ENCODE measurements at regions not wholly inside any gene's neighbourhood (a gene's known extent, or its start where the extent isn't known, plus 50 kb on each side); places are given as distances from the start of the nearest gene placed in this dataset.

DNA sequence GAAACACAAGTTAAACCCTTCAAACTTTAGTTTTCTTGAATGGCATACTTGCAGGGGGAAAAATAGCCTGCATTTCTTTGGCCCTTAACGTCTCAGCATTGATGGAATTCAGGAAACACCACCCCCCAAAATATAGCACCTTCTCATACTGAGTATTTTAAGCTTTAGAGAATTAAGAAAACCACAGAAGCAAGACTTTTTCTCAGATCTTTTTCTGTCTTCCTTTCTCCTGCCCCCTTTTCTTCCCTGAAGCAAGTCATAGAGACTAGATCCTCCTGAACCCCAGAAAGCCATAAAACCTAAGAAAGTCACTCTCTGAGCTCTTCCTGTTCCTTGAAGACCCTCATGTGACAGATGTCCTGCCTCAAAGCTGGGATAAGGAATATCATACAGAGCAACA, 1069.9 kb downstream of the EFNA5 start:
- H3K27ac Mint-ChIP-seq, result no peak overlapping the region
- H3K4me3 ChIP-seq (ENCODE audit: control extremely low read depth in 1 of 5, extremely low read depth in 1 of 5, insufficient read depth in 1 of 5, low read depth in 2 of 5, low read length in 4 of 5), result no peak overlapping the region
- H3K27me3 Mint-ChIP-seq, result no peaks in the 10 kb centered on the region
- H3K4me1 ChIP-seq (ENCODE audit: control insufficient read depth in 2 of 2, insufficient read depth in 2 of 2, low read length in 2 of 2), result no peaks in the 10 kb centered on the region
- no peak for ATAC-seq (ENCODE audit: low read depth)
- H3K9me3 ChIP-seq (ENCODE audit: control extremely low read depth in 1 of 3, control insufficient read depth in 2 of 3, insufficient read depth in 1 of 3, low read length in 2 of 3), result peaks cover 0 to 7% (median 0%) of the 10 kb centered on the region in 3 donors
- ChIA-PET POLR2A (no interaction called here), CTCF (no interaction called here)
- no peaks in the 10 kb centered on the region for H3K4me1 Mint-ChIP-seq
- H3K9me3 Mint-ChIP-seq (ENCODE audit: insufficient read depth), result no peaks in the 10 kb centered on the region
- H3K79me2 ChIP-seq (ENCODE audit: control insufficient read depth, insufficient read depth, low read length), result no peaks in the 10 kb centered on the region
- H3K9ac ChIP-seq (ENCODE audit: low read length), result no peak overlapping the region
- no peak overlapping the region for H3K4me3 Mint-ChIP-seq
- no peaks in the 10 kb centered on the region for H3K27me3 ChIP-seq (replicated peaks in 1 of 4; ENCODE audit: control extremely low read depth in 1 of 4, control insufficient read depth in 3 of 4, insufficient read depth in 4 of 4, low read length in 3 of 4)
- H3K27ac ChIP-seq (ENCODE audit: low read length in 2 of 2), result no peak overlapping the region
- H3K4me2 ChIP-seq (replicated peaks; ENCODE audit: low read depth, low read length, poor library complexity, severe bottlenecking), result no peak overlapping the region
- no peaks in the 10 kb centered on the region for H3K36me3 ChIP-seq (replicated peaks in 1 of 2; ENCODE audit: control extremely low read depth in 1 of 2, control insufficient read depth in 1 of 2, extremely low read depth in 1 of 2, insufficient read depth in 2 of 2, low read length in 1 of 2)
- no peak for DNase-seq
- TF ChIP-seq EZH2 (IDR thresholded peaks at IDR 0.05; ENCODE audit: borderline replicate concordance, insufficient read depth, low read depth, low read length, poor library complexity, severe bottlenecking), result no peak
- TF ChIP-seq, protein P1, sequence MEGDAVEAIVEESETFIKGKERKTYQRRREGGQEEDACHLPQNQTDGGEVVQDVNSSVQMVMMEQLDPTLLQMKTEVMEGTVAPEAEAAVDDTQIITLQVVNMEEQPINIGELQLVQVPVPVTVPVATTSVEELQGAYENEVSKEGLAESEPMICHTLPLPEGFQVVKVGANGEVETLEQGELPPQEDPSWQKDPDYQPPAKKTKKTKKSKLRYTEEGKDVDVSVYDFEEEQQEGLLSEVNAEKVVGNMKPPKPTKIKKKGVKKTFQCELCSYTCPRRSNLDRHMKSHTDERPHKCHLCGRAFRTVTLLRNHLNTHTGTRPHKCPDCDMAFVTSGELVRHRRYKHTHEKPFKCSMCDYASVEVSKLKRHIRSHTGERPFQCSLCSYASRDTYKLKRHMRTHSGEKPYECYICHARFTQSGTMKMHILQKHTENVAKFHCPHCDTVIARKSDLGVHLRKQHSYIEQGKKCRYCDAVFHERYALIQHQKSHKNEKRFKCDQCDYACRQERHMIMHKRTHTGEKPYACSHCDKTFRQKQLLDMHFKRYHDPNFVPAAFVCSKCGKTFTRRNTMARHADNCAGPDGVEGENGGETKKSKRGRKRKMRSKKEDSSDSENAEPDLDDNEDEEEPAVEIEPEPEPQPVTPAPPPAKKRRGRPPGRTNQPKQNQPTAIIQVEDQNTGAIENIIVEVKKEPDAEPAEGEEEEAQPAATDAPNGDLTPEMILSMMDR (IDR thresholded peaks at IDR 0.05), result no peak
- H2AFZ ChIP-seq (ENCODE audit: insufficient read depth, low read depth, low read length, poor library complexity, severe bottlenecking), result no peak overlapping the region
- no peaks in the 10 kb centered on the region for H4K20me1 ChIP-seq (ENCODE audit: control insufficient read depth, insufficient read depth, low read length, poor library complexity, severe bottlenecking)
- intact Hi-C loops (cut with micrococcal nuclease), result no loop called here
- WGBS (ENCODE audit: insufficient coverage), result no CpG with 5 or more reads among the region's 1 CpG

DNA sequence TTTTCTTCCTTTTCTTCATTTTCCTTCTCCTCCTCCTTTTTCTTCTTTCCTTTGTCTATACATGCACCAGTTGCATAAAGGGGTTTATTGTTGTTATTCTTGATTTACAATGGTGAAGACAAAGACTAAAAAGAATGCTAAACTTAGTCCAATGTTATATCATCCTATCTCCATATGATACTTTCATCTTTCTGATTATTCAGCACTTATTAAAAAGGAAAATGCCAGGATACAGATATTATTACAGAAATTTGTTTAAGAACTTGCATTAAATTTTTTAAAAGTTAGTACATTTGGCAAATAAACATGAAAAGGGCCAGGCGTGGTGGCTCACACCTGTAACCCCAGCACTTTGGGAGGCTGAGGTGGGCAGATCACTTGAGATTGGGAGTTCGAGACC, 1074.9 kb downstream of the EFNA5 start:
- no peaks in the 10 kb centered on the region for H3K27me3 Mint-ChIP-seq
- Histone ChIP-seq H3K27ac (ENCODE audit: low read length in 2 of 2) (no peak overlapping the region), H3K79me2 (ENCODE audit: control insufficient read depth, insufficient read depth, low read length) (no peaks in the 10 kb centered on the region), H3K4me1 (ENCODE audit: control insufficient read depth in 2 of 2, insufficient read depth in 2 of 2, low read length in 2 of 2) (no peaks in the 10 kb centered on the region), H3K36me3 (replicated peaks in 1 of 2; ENCODE audit: control extremely low read depth in 1 of 2, control insufficient read depth in 1 of 2, extremely low read depth in 1 of 2, insufficient read depth in 2 of 2, low read length in 1 of 2) (no peaks in the 10 kb centered on the region), H3K4me2 (replicated peaks; ENCODE audit: low read depth, low read length, poor library complexity, severe bottlenecking) (no peak overlapping the region), H2AFZ (ENCODE audit: insufficient read depth, low read depth, low read length, poor library complexity, severe bottlenecking) (no peak overlapping the region), H3K9me3 (ENCODE audit: control extremely low read depth in 1 of 3, control insufficient read depth in 2 of 3, insufficient read depth in 1 of 3, low read length in 2 of 3) (peaks cover 0 to 7% (median 0%) of the 10 kb centered on the region in 3 donors), H3K27me3 (replicated peaks in 1 of 4; ENCODE audit: control extremely low read depth in 1 of 4, control insufficient read depth in 3 of 4, insufficient read depth in 4 of 4, low read length in 3 of 4) (no peaks in the 10 kb centered on the region), H4K20me1 (ENCODE audit: control insufficient read depth, insufficient read depth, low read length, poor library complexity, severe bottlenecking) (no peaks in the 10 kb centered on the region), H3K9ac (ENCODE audit: low read length) (no peak overlapping the region), H3K4me3 (ENCODE audit: control extremely low read depth in 1 of 5, extremely low read depth in 1 of 5, insufficient read depth in 1 of 5, low read depth in 2 of 5, low read length in 4 of 5) (no peak overlapping the region)
- no peaks in the 10 kb centered on the region for H3K4me1 Mint-ChIP-seq
- ChIA-PET POLR2A (no interaction called here), CTCF (no interaction called here)
- no peak for ATAC-seq (ENCODE audit: low read depth)
- TF ChIP-seq, protein P1 (IDR thresholded peaks at IDR 0.05), result no peak
- no peak for TF ChIP-seq EZH2 (IDR thresholded peaks at IDR 0.05; ENCODE audit: borderline replicate concordance, insufficient read depth, low read depth, low read length, poor library complexity, severe bottlenecking)
- H3K27ac Mint-ChIP-seq, result no peak overlapping the region
- H3K4me3 Mint-ChIP-seq, result no peak overlapping the region
- WGBS (ENCODE audit: insufficient coverage), result 83% methylated on average over 1 of the region's 2 CpGs
- no peak for DNase-seq
- no peaks in the 10 kb centered on the region for H3K9me3 Mint-ChIP-seq (ENCODE audit: insufficient read depth)
- intact Hi-C loops (cut with micrococcal nuclease), result no loop called here
